ENCODE measurements at regions not wholly inside any gene's neighbourhood (a gene's known extent, or its start where the extent isn't known, plus 50 kb on each side); places are given as distances from the start of the nearest gene placed in this dataset.

- no peaks in the 10 kb centered on the region for H3K4me1 ChIP-seq (ENCODE audit: control insufficient read depth in 1 of 2, low read depth in 2 of 2)
- no peaks in the 10 kb centered on the region for H3K27me3 ChIP-seq (replicated peaks; ENCODE audit: insufficient read depth)
- H3K4me3 ChIP-seq = no peak overlapping the region
- TF ChIP-seq CTCF (IDR thresholded peaks at IDR 0.05) = no peak
- H3K36me3 ChIP-seq = no peaks in the 10 kb centered on the region
- H3K9me3 ChIP-seq = no peaks in the 10 kb centered on the region
- DNase-seq (ENCODE audit: low spot score) = no peak
- no peak for ATAC-seq (ENCODE audit: insufficient number of reproducible peaks, low FRiP score, low read depth)
- H3K27ac ChIP-seq = no peak overlapping the region
Measured at GRCh38 chr1:79472067-79472656, 465.6 kb upstream of the ADGRL4 start.

- H3K27me3 ChIP-seq (replicated peaks; ENCODE audit: insufficient read depth) = no peaks in the 10 kb centered on the region
- DNase-seq (ENCODE audit: low spot score) (no peak), ATAC-seq (ENCODE audit: insufficient number of reproducible peaks, low FRiP score, low read depth) (no peak)
- H3K9me3 ChIP-seq = no peaks in the 10 kb centered on the region
- H3K27ac ChIP-seq = no peak overlapping the region
- no peak overlapping the region for H3K4me3 ChIP-seq
- no peak for TF ChIP-seq CTCF (IDR thresholded peaks at IDR 0.05)
- H3K36me3 ChIP-seq = no peaks in the 10 kb centered on the region
- H3K4me1 ChIP-seq (ENCODE audit: control insufficient read depth in 1 of 2, low read depth in 2 of 2) = no peaks in the 10 kb centered on the region
Measured at GRCh38 chr1:79469139-79469538, 462.6 kb upstream of the ADGRL4 start.

DNA sequence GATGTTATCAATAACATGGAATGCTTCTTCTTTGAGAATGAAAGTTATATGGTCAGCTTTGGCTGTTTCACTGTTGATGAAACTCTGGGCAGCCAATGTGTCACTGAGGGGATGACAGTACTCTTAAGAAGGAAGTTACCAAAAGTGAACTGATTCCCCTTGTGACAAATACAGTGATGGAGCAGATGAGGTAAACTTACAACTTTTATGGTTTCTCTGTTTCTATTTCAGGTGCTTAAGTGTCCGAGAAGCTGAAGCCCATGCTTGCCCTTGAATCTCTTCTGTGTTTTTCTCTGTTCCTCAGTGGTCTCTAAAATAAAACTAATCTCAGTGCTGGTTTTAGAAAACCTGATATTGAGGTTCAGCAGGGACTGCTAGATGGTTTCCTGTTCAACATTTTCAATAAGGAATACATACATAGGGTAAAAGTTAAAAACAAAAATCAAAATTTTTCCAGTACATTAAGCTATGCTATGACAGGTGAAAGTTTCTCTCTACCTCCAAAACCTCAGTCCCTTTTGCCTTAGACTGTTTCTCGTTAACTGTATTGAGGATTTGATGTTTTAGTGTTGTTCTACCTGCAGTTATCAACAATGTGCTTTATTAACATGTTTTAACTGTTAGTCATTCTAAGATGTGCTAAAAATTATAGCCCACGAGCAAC lies 454.4 kb upstream of the ADGRL4 start:
- no peak overlapping the region for H3K27ac ChIP-seq
- H3K27me3 ChIP-seq (replicated peaks; ENCODE audit: insufficient read depth) = no peaks in the 10 kb centered on the region
- H3K4me1 ChIP-seq (ENCODE audit: control insufficient read depth in 1 of 2, low read depth in 2 of 2) = no peaks in the 10 kb centered on the region
- H3K36me3 ChIP-seq = no peaks in the 10 kb centered on the region
- H3K4me3 ChIP-seq = no peak overlapping the region
- DNase-seq (ENCODE audit: low spot score) = no peak
- no peak for TF ChIP-seq CTCF (IDR thresholded peaks at IDR 0.05)
- H3K9me3 ChIP-seq = no peaks in the 10 kb centered on the region
- no peak for ATAC-seq (ENCODE audit: insufficient number of reproducible peaks, low FRiP score, low read depth)

DNA sequence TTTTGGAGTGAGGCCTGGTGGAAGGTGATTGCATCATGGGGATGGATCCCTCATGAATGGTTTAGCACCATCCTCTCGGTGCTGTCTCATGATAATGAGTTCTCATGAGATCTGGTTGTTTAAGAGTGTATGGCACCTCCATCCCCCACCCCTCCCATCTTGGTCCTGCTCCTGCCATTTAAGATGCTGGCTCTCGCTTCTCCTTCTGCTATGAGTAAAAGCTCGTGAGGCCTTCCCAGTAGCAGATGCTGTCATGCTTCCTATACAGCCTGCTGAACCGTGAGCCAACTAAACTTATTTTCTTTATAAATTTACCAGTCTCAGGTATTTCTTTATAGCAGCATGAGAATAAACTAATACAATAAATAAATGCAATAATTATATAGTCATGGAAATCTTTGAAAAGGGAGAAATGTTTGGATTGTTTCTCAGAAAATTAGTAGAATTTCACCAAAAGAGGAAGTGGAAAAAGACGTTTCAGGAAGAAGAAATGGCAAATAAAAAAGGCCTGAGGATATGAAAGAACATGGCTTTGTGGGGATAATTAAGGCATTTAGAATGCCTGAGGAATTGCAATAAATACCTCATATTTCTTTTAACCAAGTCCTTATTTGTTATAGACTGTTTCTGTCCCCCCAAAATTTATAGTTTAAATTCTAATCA lies 451.2 kb upstream of the ADGRL4 start:
- H3K4me3 ChIP-seq = no peak overlapping the region
- no peak for ATAC-seq (ENCODE audit: insufficient number of reproducible peaks, low FRiP score, low read depth)
- no peaks in the 10 kb centered on the region for H3K4me1 ChIP-seq (ENCODE audit: control insufficient read depth in 1 of 2, low read depth in 2 of 2)

More for the DNA sequence above, 451.2 kb upstream of the ADGRL4 start:
- DNase-seq (ENCODE audit: low spot score) = no peak
- Histone ChIP-seq H3K9me3 (no peaks in the 10 kb centered on the region), H3K27me3 (replicated peaks; ENCODE audit: insufficient read depth) (no peaks in the 10 kb centered on the region), H3K27ac (no peak overlapping the region), H3K36me3 (no peaks in the 10 kb centered on the region)
- no peak for TF ChIP-seq CTCF (IDR thresholded peaks at IDR 0.05)
